ENCODE measurements at regions not wholly inside any gene's neighbourhood (a gene's known extent, or its start where the extent isn't known, plus 50 kb on each side); places are given as distances from the start of the nearest gene placed in this dataset.

DNA sequence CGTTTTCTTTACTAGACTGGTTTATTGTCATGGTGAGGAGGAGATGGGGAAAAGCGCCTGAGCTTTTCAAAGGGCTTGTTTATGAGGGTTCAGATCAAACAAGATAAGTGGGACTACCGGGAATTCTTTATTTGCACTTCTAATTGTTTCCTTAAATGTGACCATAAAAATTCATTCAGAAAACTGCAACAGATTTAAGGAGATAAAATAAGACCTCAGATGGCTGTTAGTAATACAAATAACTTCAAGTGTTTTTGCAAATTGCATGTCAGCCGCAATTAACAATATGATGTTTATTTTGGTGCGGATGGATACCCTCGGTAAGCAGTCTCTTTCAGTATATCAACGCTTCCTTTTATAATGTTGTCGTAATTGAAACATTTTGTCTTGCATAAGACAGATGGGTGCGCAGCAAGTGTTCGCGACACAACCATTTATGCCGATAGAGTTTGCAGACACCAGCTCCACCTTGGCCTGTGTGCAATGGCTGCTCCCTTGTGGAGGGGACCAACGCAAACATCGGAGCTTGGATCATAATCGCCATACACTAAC, 151.0 kb downstream of the C4orf33 start:
- TF ChIP-seq, protein P1, sequence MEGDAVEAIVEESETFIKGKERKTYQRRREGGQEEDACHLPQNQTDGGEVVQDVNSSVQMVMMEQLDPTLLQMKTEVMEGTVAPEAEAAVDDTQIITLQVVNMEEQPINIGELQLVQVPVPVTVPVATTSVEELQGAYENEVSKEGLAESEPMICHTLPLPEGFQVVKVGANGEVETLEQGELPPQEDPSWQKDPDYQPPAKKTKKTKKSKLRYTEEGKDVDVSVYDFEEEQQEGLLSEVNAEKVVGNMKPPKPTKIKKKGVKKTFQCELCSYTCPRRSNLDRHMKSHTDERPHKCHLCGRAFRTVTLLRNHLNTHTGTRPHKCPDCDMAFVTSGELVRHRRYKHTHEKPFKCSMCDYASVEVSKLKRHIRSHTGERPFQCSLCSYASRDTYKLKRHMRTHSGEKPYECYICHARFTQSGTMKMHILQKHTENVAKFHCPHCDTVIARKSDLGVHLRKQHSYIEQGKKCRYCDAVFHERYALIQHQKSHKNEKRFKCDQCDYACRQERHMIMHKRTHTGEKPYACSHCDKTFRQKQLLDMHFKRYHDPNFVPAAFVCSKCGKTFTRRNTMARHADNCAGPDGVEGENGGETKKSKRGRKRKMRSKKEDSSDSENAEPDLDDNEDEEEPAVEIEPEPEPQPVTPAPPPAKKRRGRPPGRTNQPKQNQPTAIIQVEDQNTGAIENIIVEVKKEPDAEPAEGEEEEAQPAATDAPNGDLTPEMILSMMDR (IDR thresholded peaks at IDR 0.05; ENCODE audit: insufficient read depth, low read depth, low read length), result no peak
- H3K4me3 ChIP-seq (ENCODE audit: low read depth, low read length), result no peak overlapping the region
- no peaks in the 10 kb centered on the region for H3K36me3 ChIP-seq (ENCODE audit: control insufficient read depth, insufficient read depth, low read length)
- no peak for DNase-seq (ENCODE audit: low read depth)
- POLR2A ChIA-PET, result no interaction called here
- CTCF ChIA-PET, result interaction anchor here (0.9 kb wide), 1 partner anchor 10 kb away, joined by 3 read pairs; no protein-coding TSS in a partner anchor
- H3K27me3 ChIP-seq (ENCODE audit: control insufficient read depth, insufficient read depth, low read length), result no peaks in the 10 kb centered on the region

DNA sequence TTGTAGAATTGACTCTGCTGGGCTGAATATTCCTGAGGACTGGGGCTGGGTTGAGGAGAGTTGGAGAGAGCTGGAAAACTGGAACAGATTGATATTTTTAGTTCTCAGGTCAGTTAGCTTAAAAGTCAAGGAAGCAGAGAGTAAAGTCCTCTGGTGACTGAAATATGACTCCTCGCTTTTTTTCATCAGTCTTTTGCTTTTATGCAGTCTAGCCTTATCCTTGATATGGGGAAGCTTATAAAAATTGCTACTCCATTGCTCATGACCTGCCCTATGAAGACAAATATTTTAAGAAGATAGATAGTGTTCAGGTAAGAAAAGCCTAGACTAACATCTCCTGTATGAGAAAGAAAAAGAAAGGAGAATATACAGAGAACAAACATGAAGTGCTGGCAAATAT, 152.7 kb downstream of the C4orf33 start:
- CTCF ChIA-PET, result no interaction called here
- POLR2A ChIA-PET, result no interaction called here
- TF ChIP-seq, protein P1 (IDR thresholded peaks at IDR 0.05; ENCODE audit: insufficient read depth, low read depth, low read length), result no peak
- Histone ChIP-seq H3K36me3 (ENCODE audit: control insufficient read depth, insufficient read depth, low read length) (no peaks in the 10 kb centered on the region), H3K27me3 (ENCODE audit: control insufficient read depth, insufficient read depth, low read length) (no peaks in the 10 kb centered on the region), H3K4me3 (ENCODE audit: low read depth, low read length) (no peak overlapping the region)
- DNase-seq (ENCODE audit: low read depth), result no peak

DNA sequence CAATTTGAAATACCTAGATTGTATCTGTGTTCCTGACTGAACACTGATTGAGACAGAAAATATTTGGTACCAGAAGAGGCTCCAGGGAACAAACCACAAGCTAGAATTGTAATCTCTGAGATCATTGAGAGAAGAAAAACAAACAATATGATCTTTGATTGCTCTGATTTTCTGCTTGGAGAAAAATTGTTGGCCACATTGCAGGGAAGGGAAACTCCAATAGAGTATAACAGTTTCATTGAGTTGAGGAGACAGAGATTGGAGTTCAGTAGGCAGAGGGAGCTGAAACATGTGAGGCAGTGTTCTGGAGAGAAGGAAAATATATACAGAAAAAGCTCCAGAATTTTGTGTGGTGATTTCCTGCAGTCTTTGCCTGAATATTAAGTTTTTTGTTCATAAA, 158.2 kb downstream of the C4orf33 start:
- Histone ChIP-seq H3K4me3 (ENCODE audit: low read depth, low read length) (no peak overlapping the region), H3K27me3 (ENCODE audit: control insufficient read depth, insufficient read depth, low read length) (no peaks in the 10 kb centered on the region), H3K36me3 (ENCODE audit: control insufficient read depth, insufficient read depth, low read length) (no peaks in the 10 kb centered on the region)
- TF ChIP-seq, protein P1 (IDR thresholded peaks at IDR 0.05; ENCODE audit: insufficient read depth, low read depth, low read length), result no peak
- ChIA-PET CTCF (no interaction called here), POLR2A (no interaction called here)
- no peak for DNase-seq (ENCODE audit: low read depth)

DNA sequence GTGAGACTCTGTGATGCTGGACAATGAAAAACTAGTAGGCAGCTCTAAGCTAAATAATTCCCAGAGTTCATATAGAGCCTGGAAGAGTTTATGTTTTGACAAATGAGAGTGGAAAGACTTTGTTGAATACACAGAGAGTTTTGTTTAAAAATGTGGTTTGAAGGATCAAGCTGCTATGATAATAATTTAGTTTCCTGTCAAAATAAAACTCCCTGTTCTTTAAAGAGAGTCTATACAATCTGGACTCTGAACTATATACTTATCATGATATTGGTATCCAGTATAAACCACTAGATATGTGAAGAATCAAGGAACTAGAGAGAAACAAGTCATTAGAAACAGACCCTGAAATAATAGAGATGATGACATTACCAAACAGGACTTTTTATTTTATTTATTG, 158.6 kb downstream of the C4orf33 start:
- H3K36me3 ChIP-seq (ENCODE audit: control insufficient read depth, insufficient read depth, low read length), result no peaks in the 10 kb centered on the region
- DNase-seq (ENCODE audit: low read depth), result no peak
- H3K27me3 ChIP-seq (ENCODE audit: control insufficient read depth, insufficient read depth, low read length), result no peaks in the 10 kb centered on the region
- ChIA-PET POLR2A (no interaction called here), CTCF (no interaction called here)
- H3K4me3 ChIP-seq (ENCODE audit: low read depth, low read length), result no peak overlapping the region
- TF ChIP-seq, protein P1 (IDR thresholded peaks at IDR 0.05; ENCODE audit: insufficient read depth, low read depth, low read length), result no peak

DNA sequence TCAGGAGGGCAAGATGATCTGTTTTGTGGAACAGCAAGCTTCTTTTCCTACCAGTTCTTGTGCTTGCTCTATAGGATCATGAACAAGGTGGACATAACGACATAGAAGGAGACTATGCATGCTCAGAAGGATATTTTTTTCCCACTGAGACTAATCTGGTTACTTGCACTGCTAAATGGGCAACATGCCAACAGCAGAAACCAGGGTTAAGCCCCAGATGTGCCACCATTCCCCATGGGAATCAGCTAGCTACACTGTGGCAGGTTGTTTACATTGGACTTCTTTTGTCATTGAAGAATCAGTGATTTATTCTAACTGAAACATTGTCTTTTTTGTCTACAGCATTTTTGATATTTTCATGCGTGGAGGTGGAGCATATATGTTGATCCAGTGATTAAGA, 165.6 kb downstream of the C4orf33 start:
- no peaks in the 10 kb centered on the region for H3K36me3 ChIP-seq (ENCODE audit: control insufficient read depth, insufficient read depth, low read length)
- no peaks in the 10 kb centered on the region for H3K27me3 ChIP-seq (ENCODE audit: control insufficient read depth, insufficient read depth, low read length)
- TF ChIP-seq, protein P1 (IDR thresholded peaks at IDR 0.05; ENCODE audit: insufficient read depth, low read depth, low read length), result no peak
- H3K4me3 ChIP-seq (ENCODE audit: low read depth, low read length), result no peak overlapping the region
- CTCF ChIA-PET, result no interaction called here
- no peak for DNase-seq (ENCODE audit: low read depth)
- POLR2A ChIA-PET, result no interaction called here
